ENCODE measurements at regions not wholly inside any gene's neighbourhood (a gene's known extent, or its start where the extent isn't known, plus 50 kb on each side); places are given as distances from the start of the nearest gene placed in this dataset.

- no peak for DNase-seq (ENCODE audit: low read depth)
These were observed 772.4 kb upstream of the NR2F2 start for GRCh38 chr15:95558131-95558530.

GRCh38 chr15:95558916-95559315 is 771.6 kb upstream of the NR2F2 start:
- DNase-seq (ENCODE audit: low read depth): no peak

GRCh38 chr15:95559875-95560394 is 770.6 kb upstream of the NR2F2 start:
- no peak for DNase-seq (ENCODE audit: low read depth)

GRCh38 chr15:95561463-95561862 is 769.0 kb upstream of the NR2F2 start:
- DNase-seq (ENCODE audit: low read depth): no peak

- no peak for DNase-seq (ENCODE audit: low read depth)
These were observed 766.9 kb upstream of the NR2F2 start for GRCh38 chr15:95563634-95564033.

GRCh38 chr15:95565016-95565600 is 765.4 kb upstream of the NR2F2 start:
- DNase-seq (ENCODE audit: low read depth): no peak

GRCh38 chr15:95565690-95566089 is 764.8 kb upstream of the NR2F2 start:
- no peak for DNase-seq (ENCODE audit: low read depth)

- DNase-seq (ENCODE audit: low read depth): no peak
These were observed 762.8 kb upstream of the NR2F2 start for GRCh38 chr15:95567686-95568085.

- no peak for DNase-seq (ENCODE audit: low read depth)
These were observed 756.4 kb upstream of the NR2F2 start for GRCh38 chr15:95574053-95574452.

- DNase-seq (ENCODE audit: low read depth): no peak
These were observed 752.6 kb upstream of the NR2F2 start for GRCh38 chr15:95577927-95578326.

GRCh38 chr15:95580121-95580520 is 750.4 kb upstream of the NR2F2 start:
- no peak for DNase-seq (ENCODE audit: low read depth)

- no peak for DNase-seq (ENCODE audit: low read depth)
These were observed 748.9 kb upstream of the NR2F2 start for GRCh38 chr15:95581595-95581994.

- DNase-seq (ENCODE audit: low read depth): no peak
These were observed 746.4 kb upstream of the NR2F2 start for GRCh38 chr15:95584088-95584487.

GRCh38 chr15:95588056-95588455 is 742.4 kb upstream of the NR2F2 start:
- DNase-seq (ENCODE audit: low read depth): no peak

GRCh38 chr15:95590533-95591044 is 739.9 kb upstream of the NR2F2 start:
- no peak for DNase-seq (ENCODE audit: low read depth)

- DNase-seq (ENCODE audit: low read depth): no peak
These were observed 739.2 kb upstream of the NR2F2 start for GRCh38 chr15:95591270-95591669.

GRCh38 chr15:95591886-95592285 is 738.6 kb upstream of the NR2F2 start:
- DNase-seq (ENCODE audit: low read depth): no peak

- DNase-seq (ENCODE audit: low read depth): no peak
These were observed 736.0 kb upstream of the NR2F2 start for GRCh38 chr15:95594496-95594895.

GRCh38 chr15:95595759-95596158 is 734.7 kb upstream of the NR2F2 start:
- no peak for DNase-seq (ENCODE audit: low read depth)

- DNase-seq (ENCODE audit: low read depth): no peak
These were observed 734.0 kb upstream of the NR2F2 start for GRCh38 chr15:95596496-95596895.

- DNase-seq (ENCODE audit: low read depth): no peak
These were observed 732.1 kb upstream of the NR2F2 start for GRCh38 chr15:95598251-95598855.

GRCh38 chr15:95600367-95600766 is 730.1 kb upstream of the NR2F2 start:
- no peak for DNase-seq (ENCODE audit: low read depth)

GRCh38 chr15:95600884-95601283 is 729.6 kb upstream of the NR2F2 start:
- no peak for DNase-seq (ENCODE audit: low read depth)

- no peak for DNase-seq (ENCODE audit: low read depth)
These were observed 729.0 kb upstream of the NR2F2 start for GRCh38 chr15:95601525-95601924.
